HEK293T (cell line): ENCODE measurements at regions not wholly inside any gene's neighbourhood (a gene's known extent, or its start where the extent isn't known, plus 50 kb on each side); places are given as distances from the start of the nearest gene placed in this dataset.

Experiments
- CTCF ChIA-PET: fragments of 350-600 bp; formaldehyde crosslinking; extraction: SDS; loops from one replicate; lab custom pipeline; 2021; ENCODE audit warnings: antibody characterized with exemption, inconsistent platforms; lab: Yijun Ruan, JAX
- POLR2A ChIA-PET: fragments of 350-600 bp; formaldehyde crosslinking; extraction: SDS; loops from one replicate; lab custom pipeline; 2020; ENCODE audit warnings: antibody characterized with exemption, inconsistent platforms; lab: Yijun Ruan, JAX
- DNase-seq: peaks from one replicate; pipeline ENCODE4 v3.0.0; 2012; ENCODE audit warnings: mixed read lengths; ENCODE audit errors: extremely low spot score
- ARNT ChIP-seq: fragments of 450-650 bp; IDR thresholded peaks from 2 replicates; pipeline ENCODE4 v1.6.1; 2017; ENCODE audit warnings: mild to moderate bottlenecking
- BHLHE40 ChIP-seq: fragments of 450-650 bp; IDR thresholded peaks from 2 replicates; pipeline ENCODE4 v1.6.1; 2016; ENCODE audit warnings: mild to moderate bottlenecking, moderate library complexity, borderline replicate concordance
- CTBP1 ChIP-seq: fragments of 450-650 bp; IDR thresholded peaks from 2 replicates; pipeline ENCODE4 v1.6.1; 2016; ENCODE audit warnings: borderline replicate concordance
- ELF4 ChIP-seq: fragments of 450-650 bp; IDR thresholded peaks from 2 replicates; pipeline ENCODE4 v1.6.1; 2017; ENCODE audit warnings: antibody characterized with exemption
- FOXK2 ChIP-seq: fragments of 450-650 bp; IDR thresholded peaks from 2 replicates; pipeline ENCODE4 v1.6.1; 2016; ENCODE audit warnings: mild to moderate bottlenecking
- FOXM1 ChIP-seq: fragments of 450-650 bp; IDR thresholded peaks from 2 replicates; pipeline ENCODE4 v1.6.1; 2017; ENCODE audit warnings: mild to moderate bottlenecking, borderline replicate concordance
- L3MBTL2 ChIP-seq: fragments of 450-650 bp; conservative IDR thresholded peaks from 2 replicates; pipeline ENCODE4 v1.6.1; 2016; ENCODE audit warnings: mild to moderate bottlenecking
- SP1 ChIP-seq: fragments of 450-650 bp; IDR thresholded peaks from 2 replicates; pipeline ENCODE4 v1.6.1; 2017
- ZNF384 ChIP-seq: fragments of 450-650 bp; IDR thresholded peaks from 2 replicates; pipeline ENCODE4 v1.6.1; 2016

DNA sequence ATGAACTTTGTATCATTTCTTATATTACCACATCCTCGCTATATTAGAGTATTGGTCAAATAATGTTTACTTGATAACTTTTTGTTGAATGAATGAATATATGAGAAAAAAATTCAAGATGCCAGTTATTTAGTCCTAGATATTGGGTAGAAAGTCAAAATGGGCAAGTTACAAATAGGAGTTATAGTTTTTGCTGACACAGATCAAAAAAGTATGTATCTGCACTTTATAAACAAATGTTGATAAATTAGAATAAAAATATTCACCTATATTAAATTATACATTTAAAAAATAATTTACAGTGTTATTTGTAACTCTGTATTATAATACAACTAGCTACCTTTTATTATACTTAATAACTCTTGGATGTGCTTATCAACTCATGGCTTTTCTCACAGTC lies 57.8 kb upstream of the NDST4 start:
- TF ChIP-seq SP1 = no peak
- TF ChIP-seq ELF4 = no peak
- TF ChIP-seq CTBP1 = no peak
- no peak for TF ChIP-seq ZNF384
- TF ChIP-seq FOXK2 = no peak
- TF ChIP-seq FOXM1 = no peak
- no peak for TF ChIP-seq BHLHE40
- TF ChIP-seq ARNT = no peak
- TF ChIP-seq L3MBTL2 = no peak
- CTCF ChIA-PET = no interaction called here
- no peak for DNase-seq
- POLR2A ChIA-PET = no interaction called here

DNA sequence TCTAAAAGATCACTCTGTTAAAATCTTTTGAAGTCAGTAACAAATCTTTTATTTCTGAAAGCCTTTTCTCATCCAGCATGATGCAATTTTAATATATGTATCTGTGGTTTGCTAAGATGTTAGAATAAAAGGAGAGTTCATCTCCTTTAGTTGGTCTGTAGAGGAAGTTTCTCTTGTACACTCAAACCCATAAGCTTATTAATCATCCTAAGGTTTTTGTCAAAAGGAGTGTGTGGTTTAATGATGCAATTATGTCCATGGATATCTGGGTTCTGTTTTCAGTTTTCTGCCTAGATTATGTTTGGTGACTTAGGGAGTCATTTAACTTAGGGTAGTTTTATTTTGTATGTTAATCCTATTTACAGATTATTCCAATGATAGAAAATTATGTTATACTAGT lies 52.1 kb upstream of the NDST4 start:
- no peak for TF ChIP-seq ELF4
- POLR2A ChIA-PET = no interaction called here
- DNase-seq = no peak

More for the DNA sequence above, 52.1 kb upstream of the NDST4 start:
- CTCF ChIA-PET = no interaction called here
